Panc1 (cell line): ENCODE measurements at regions not wholly inside any gene's neighbourhood (a gene's known extent, or its start where the extent isn't known, plus 50 kb on each side); places are given as distances from the start of the nearest gene placed in this dataset.

ENCODE experiments used
- ATAC-seq: fragments of 200-7000 bp; cut with Tn5 transposase; 2 replicates; pipeline ENCODE4 v1.9.1; 2020; ENCODE audit warnings: mild to moderate bottlenecking, moderate library complexity
- BruUV-seq: library from RNA; stranded (reverse); fragments of 400-500 nt; replicated peaks from 2 replicates; lab custom pipeline; 2021; lab: Mats Ljungman, UMichigan
- CTCF ChIA-PET: fragments of 300-600 bp; sonication (Branson Sonifier 250); formaldehyde crosslinking; loops from one replicate; lab custom pipeline; 2022; ENCODE audit warnings: antibody characterized with exemption; lab: Charles Lee
- POLR2A ChIA-PET: fragments of 300-600 bp; sonication (Branson Sonifier 250); formaldehyde crosslinking; loops from one replicate; lab custom pipeline; 2022; ENCODE audit warnings: antibody characterized with exemption; lab: Charles Lee
- DNase-seq: peaks from one replicate; pipeline ENCODE4 v3.0.0-alpha.2; 2010; ENCODE audit warnings: low read depth, low spot score
- H3K27ac ChIP-seq: 2 replicates; pipeline ENCODE4 v1.5.1; 2011; ENCODE audit warnings: mild to moderate bottlenecking, low read length, inconsistent platforms
- H3K27me3 ChIP-seq: fragments of 200-500 bp; sonication (Bioruptor generic); 2 replicates; pipeline ENCODE4 v1.6.0; 2014; ENCODE audit warnings: low read length, inconsistent platforms; ENCODE audit not compliant: control insufficient read depth, insufficient read depth
- H3K36me3 ChIP-seq: fragments of 200-500 bp; sonication (Bioruptor generic); 2 replicates; pipeline ENCODE4 v1.5.1; 2014; ENCODE audit warnings: inconsistent platforms, mild to moderate bottlenecking, low read length, moderate library complexity; ENCODE audit not compliant: control insufficient read depth, insufficient read depth
- H3K4me1 ChIP-seq: 2 replicates; pipeline ENCODE4 v1.5.1; 2011; ENCODE audit warnings: inconsistent platforms, mild to moderate bottlenecking, low read length, moderate library complexity; ENCODE audit not compliant: control insufficient read depth, insufficient read depth
- H3K4me3 ChIP-seq, 2 experiments: 2 replicates each; pipeline ENCODE4 v1.5.1; 2011 to 2012; ENCODE audit warnings: low read depth in 2 of 2, low read length in 2 of 2, mild to moderate bottlenecking in 2 of 2, inconsistent platforms in 1 of 2, moderate library complexity in 1 of 2
- H3K9me3 ChIP-seq: fragments of 200-500 bp; sonication (Bioruptor generic); 2 replicates; pipeline ENCODE4 v1.5.1; 2014; ENCODE audit warnings: low read depth, mild to moderate bottlenecking, inconsistent platforms, low read length, moderate library complexity; ENCODE audit not compliant: control insufficient read depth, insufficient read depth
- POLR2AphosphoS5 ChIP-seq: IDR thresholded peaks from 2 replicates; pipeline ENCODE4 v1.6.1; 2012; ENCODE audit warnings: mild to moderate bottlenecking, low read depth, low read length, moderate library complexity
- SIN3A ChIP-seq: IDR thresholded peaks from 2 replicates; pipeline ENCODE4 v1.6.1; 2012; ENCODE audit warnings: low read depth, mild to moderate bottlenecking, low read length, moderate library complexity, borderline replicate concordance; ENCODE audit not compliant: insufficient read depth
- TCF7L2 ChIP-seq: IDR thresholded peaks from 2 replicates; pipeline ENCODE4 v1.6.1; 2011; ENCODE audit warnings: mild to moderate bottlenecking, low read depth, low read length, inconsistent platforms
- in situ Hi-C: cut with HindIII; loops from 2 replicates; pipeline ENCODE4 v1.10.0; 2016; ENCODE audit warnings: low sequenced_read_pairs, low pct_unique_long_range_greater_than_20kb
- intact Hi-C: fragments of 100-400 bp; cut with micrococcal nuclease; formaldehyde crosslinking; loops from one replicate; pipeline ENCODE4 v1.10.0; 2022; ENCODE audit not compliant: unreplicated experiment
- TF ChIP-seq, protein P1 (sequence below): fragments of 450-650 bp; IDR thresholded peaks from 2 replicates; pipeline ENCODE4 v1.5.1; 2017; ENCODE audit warnings: mild to moderate bottlenecking
- TF ChIP-seq, protein P2 (sequence below), 2 experiments: IDR thresholded peaks; 2 replicates each; pipeline ENCODE4 v1.6.1; 2011 to 2012; ENCODE audit warnings: low read depth in 2 of 2, control low read depth in 1 of 2, low read length in 1 of 2, mild to moderate bottlenecking in 1 of 2, moderate library complexity in 1 of 2; ENCODE audit not compliant: insufficient read depth in 1 of 2

DNA sequence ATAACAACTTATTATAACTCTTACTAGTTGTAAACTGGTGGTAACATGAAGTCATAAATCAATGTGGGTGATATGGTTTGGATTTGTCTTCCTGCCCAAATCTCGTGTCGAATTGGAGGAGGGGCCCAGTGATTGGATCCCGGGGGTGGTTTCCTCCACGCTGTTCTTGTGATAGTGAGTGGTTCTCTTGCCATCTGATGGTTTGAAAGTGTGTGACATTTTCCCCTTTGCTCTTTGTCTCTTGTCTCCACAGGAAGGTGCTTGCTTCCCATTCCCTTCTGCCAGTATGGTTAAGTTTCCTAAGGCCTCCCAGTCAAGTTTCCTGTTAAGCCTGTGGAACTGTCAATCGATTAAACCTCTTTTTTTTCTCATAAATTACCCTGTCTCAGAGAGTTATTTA lies 321.6 kb downstream of the DSEL start:
- POLR2A ChIA-PET = no interaction called here
- TF ChIP-seq, protein P1, sequence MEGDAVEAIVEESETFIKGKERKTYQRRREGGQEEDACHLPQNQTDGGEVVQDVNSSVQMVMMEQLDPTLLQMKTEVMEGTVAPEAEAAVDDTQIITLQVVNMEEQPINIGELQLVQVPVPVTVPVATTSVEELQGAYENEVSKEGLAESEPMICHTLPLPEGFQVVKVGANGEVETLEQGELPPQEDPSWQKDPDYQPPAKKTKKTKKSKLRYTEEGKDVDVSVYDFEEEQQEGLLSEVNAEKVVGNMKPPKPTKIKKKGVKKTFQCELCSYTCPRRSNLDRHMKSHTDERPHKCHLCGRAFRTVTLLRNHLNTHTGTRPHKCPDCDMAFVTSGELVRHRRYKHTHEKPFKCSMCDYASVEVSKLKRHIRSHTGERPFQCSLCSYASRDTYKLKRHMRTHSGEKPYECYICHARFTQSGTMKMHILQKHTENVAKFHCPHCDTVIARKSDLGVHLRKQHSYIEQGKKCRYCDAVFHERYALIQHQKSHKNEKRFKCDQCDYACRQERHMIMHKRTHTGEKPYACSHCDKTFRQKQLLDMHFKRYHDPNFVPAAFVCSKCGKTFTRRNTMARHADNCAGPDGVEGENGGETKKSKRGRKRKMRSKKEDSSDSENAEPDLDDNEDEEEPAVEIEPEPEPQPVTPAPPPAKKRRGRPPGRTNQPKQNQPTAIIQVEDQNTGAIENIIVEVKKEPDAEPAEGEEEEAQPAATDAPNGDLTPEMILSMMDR = no peak
- TF ChIP-seq, protein P2, sequence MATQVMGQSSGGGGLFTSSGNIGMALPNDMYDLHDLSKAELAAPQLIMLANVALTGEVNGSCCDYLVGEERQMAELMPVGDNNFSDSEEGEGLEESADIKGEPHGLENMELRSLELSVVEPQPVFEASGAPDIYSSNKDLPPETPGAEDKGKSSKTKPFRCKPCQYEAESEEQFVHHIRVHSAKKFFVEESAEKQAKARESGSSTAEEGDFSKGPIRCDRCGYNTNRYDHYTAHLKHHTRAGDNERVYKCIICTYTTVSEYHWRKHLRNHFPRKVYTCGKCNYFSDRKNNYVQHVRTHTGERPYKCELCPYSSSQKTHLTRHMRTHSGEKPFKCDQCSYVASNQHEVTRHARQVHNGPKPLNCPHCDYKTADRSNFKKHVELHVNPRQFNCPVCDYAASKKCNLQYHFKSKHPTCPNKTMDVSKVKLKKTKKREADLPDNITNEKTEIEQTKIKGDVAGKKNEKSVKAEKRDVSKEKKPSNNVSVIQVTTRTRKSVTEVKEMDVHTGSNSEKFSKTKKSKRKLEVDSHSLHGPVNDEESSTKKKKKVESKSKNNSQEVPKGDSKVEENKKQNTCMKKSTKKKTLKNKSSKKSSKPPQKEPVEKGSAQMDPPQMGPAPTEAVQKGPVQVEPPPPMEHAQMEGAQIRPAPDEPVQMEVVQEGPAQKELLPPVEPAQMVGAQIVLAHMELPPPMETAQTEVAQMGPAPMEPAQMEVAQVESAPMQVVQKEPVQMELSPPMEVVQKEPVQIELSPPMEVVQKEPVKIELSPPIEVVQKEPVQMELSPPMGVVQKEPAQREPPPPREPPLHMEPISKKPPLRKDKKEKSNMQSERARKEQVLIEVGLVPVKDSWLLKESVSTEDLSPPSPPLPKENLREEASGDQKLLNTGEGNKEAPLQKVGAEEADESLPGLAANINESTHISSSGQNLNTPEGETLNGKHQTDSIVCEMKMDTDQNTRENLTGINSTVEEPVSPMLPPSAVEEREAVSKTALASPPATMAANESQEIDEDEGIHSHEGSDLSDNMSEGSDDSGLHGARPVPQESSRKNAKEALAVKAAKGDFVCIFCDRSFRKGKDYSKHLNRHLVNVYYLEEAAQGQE (IDR thresholded peaks at IDR 0.05; ENCODE audit: insufficient read depth in 1 of 2, low read depth in 2 of 2, low read length in 1 of 2) = no peak
- TF ChIP-seq POLR2AphosphoS5 (no peak), TCF7L2 (no peak), SIN3A (no peak)
- in situ Hi-C loops = no loop called here
- Histone ChIP-seq H3K36me3 (no peaks in the 10 kb centered on the region), H3K27ac (no peak overlapping the region), H3K9me3 (no peaks in the 10 kb centered on the region), H3K4me1 (no peaks in the 10 kb centered on the region), H3K4me3 (no peak overlapping the region), H3K27me3 (no peaks in the 10 kb centered on the region)
- intact Hi-C loops = no loop called here
- no peak for DNase-seq
- no peak for ATAC-seq
- BruUV-seq = no TSS peak
- CTCF ChIA-PET = no interaction called here

DNA sequence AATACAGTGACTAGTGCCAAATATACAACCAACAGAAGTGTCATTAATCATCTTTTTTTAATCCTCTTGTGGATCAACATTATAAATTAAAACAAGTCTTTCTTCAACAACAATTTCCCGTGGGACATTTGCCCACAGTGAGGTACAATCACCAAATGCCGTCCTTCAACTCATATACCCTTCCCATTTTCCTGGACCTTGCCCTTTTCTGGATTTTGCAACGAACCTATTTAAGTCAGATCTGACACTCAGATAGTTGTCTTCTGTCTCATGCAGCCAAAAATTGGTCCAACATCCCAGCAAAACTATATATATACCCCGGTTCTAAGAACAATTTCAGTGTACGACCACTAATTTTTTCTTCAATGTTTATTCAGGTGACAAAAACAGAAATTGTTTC lies 324.0 kb downstream of the DSEL start:
- Histone ChIP-seq H3K9me3 (no peaks in the 10 kb centered on the region), H3K4me1 (no peaks in the 10 kb centered on the region), H3K27me3 (no peaks in the 10 kb centered on the region), H3K36me3 (no peaks in the 10 kb centered on the region), H3K27ac (no peak overlapping the region), H3K4me3 (no peak overlapping the region)
- TF ChIP-seq, protein P2 (IDR thresholded peaks at IDR 0.05; ENCODE audit: insufficient read depth in 1 of 2, low read depth in 2 of 2, low read length in 1 of 2) = no peak
- TF ChIP-seq, protein P1 = no peak
- TF ChIP-seq TCF7L2 = no peak
- TF ChIP-seq POLR2AphosphoS5 = no peak
- ChIA-PET POLR2A (no interaction called here), CTCF (no interaction called here)
- DNase-seq (no peak), ATAC-seq (no peak)
- intact Hi-C loops = no loop called here
- no TSS peak for BruUV-seq
- in situ Hi-C loops = no loop called here
